ENCODE measurements at regions not wholly inside any gene's neighbourhood (a gene's known extent, or its start where the extent isn't known, plus 50 kb on each side); places are given as distances from the start of the nearest gene placed in this dataset.

GRCh38 chr20:11368499-11368898 lies 549.2 kb upstream of the BTBD3 start:
- WGBS, 2 donors: 20 to 27% methylated on average over 4 of the region's 4 CpGs
- TF ChIP-seq POLR2A (IDR thresholded peaks at IDR 0.05) (no peak), CTCF (IDR thresholded peaks at IDR 0.05) (no peak)
- DNase-seq (ENCODE audit: low spot score in 2 of 2): no peak
- intact Hi-C loops (cut with DNase I; ENCODE audit: low total_unique reads): no loop called here
- H3K4me3 ChIP-seq (ENCODE audit: low read depth, poor library complexity, severe bottlenecking): no peak overlapping the region

- no peak for DNase-seq (ENCODE audit: low spot score in 2 of 2)
- TF ChIP-seq POLR2A (IDR thresholded peaks at IDR 0.05) (no peak), CTCF (IDR thresholded peaks at IDR 0.05) (peak in 1 of 3 donors; percentile 14)
- intact Hi-C loops (cut with DNase I; ENCODE audit: low total_unique reads): no loop called here
- no peak overlapping the region for H3K4me3 ChIP-seq (ENCODE audit: low read depth, poor library complexity, severe bottlenecking)
- WGBS, 2 donors: 96 to 98% methylated on average over 12 of the region's 12 CpGs
These were observed 548.6 kb upstream of the BTBD3 start for GRCh38 chr20:11368965-11369711.

- DNase-seq (ENCODE audit: low spot score in 2 of 2): no peak
- TF ChIP-seq POLR2A (IDR thresholded peaks at IDR 0.05): no peak
- TF ChIP-seq CTCF (IDR thresholded peaks at IDR 0.05): no peak
- no peak overlapping the region for H3K4me3 ChIP-seq (ENCODE audit: low read depth, poor library complexity, severe bottlenecking)
- intact Hi-C loops (cut with DNase I; ENCODE audit: low total_unique reads): no loop called here
- 86 to 89% methylated on average over 1 of the region's 1 CpG for WGBS, 2 donors
These were observed 545.9 kb upstream of the BTBD3 start for GRCh38 chr20:11371831-11372230.

GRCh38 chr20:11372876-11373790 lies 544.6 kb upstream of the BTBD3 start:
- TF ChIP-seq POLR2A (IDR thresholded peaks at IDR 0.05): no peak
- no peak for TF ChIP-seq CTCF (IDR thresholded peaks at IDR 0.05)
- DNase-seq (ENCODE audit: low spot score in 2 of 2): no peak
- WGBS, 2 donors: 69% methylated on average over 5 of the region's 5 CpGs
- no peak overlapping the region for H3K4me3 ChIP-seq (ENCODE audit: low read depth, poor library complexity, severe bottlenecking)
- intact Hi-C loops (cut with DNase I; ENCODE audit: low total_unique reads): no loop called here

- WGBS, 2 donors: 32 to 39% methylated on average over 4 of the region's 4 CpGs
- H3K4me3 ChIP-seq (ENCODE audit: low read depth, poor library complexity, severe bottlenecking): no peak overlapping the region
- intact Hi-C loops (cut with DNase I; ENCODE audit: low total_unique reads): no loop called here
- no peak for TF ChIP-seq CTCF (IDR thresholded peaks at IDR 0.05)
- no peak for TF ChIP-seq POLR2A (IDR thresholded peaks at IDR 0.05)
- DNase-seq (ENCODE audit: low spot score in 2 of 2): no peak
These were observed 542.4 kb upstream of the BTBD3 start for GRCh38 chr20:11375335-11375734.

Data from lower leg skin (tissue), 4 donors.